Stimulated activated CD8-positive, alpha-beta memory T cell treated with anti-CD3 and anti-CD28 coated beads, Interleukin-7, amount 100 ng/mL, for 24 hours (primary cell): ENCODE measurements at regions not wholly inside any gene's neighbourhood (a gene's known extent, or its start where the extent isn't known, plus 50 kb on each side); places are given as distances from the start of the nearest gene placed in this dataset.

ENCODE experiments used
- DNase-seq: peaks from one replicate; pipeline ENCODE4 v3.0.0-alpha.2; 2020; ENCODE audit warnings: low read depth

- DNase-seq: no peak
These were observed 214.2 kb downstream of the FOXA2 start for GRCh38 chr20:22370137-22370536.

GRCh38 chr20:22369100-22369499, 215.3 kb downstream of the FOXA2 start:
- DNase-seq: no peak

GRCh38 chr20:22368235-22368634, 216.1 kb downstream of the FOXA2 start:
- DNase-seq: no peak

- DNase-seq: no peak
These were observed 217.7 kb downstream of the FOXA2 start for GRCh38 chr20:22366631-22367030.

DNA sequence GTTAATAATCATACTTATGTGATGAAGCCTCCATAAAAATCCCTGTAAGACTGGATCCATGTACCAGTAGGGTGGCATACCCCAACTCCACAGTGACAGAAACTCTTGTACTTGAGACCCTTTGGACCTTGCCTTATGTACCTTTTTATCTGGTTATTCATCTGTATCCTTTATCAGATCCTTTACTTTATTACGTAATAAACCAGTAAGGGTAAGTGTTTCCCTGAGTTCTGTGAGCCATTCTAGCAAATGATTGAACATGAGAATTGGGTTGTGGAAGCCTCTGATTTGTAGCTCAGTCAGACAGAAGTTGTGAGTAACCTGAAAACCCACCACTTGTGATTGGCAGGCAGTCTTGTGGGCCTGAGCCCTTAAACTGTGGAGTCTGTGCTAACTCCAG, 229.7 kb downstream of the FOXA2 start:
- DNase-seq: no peak

DNA sequence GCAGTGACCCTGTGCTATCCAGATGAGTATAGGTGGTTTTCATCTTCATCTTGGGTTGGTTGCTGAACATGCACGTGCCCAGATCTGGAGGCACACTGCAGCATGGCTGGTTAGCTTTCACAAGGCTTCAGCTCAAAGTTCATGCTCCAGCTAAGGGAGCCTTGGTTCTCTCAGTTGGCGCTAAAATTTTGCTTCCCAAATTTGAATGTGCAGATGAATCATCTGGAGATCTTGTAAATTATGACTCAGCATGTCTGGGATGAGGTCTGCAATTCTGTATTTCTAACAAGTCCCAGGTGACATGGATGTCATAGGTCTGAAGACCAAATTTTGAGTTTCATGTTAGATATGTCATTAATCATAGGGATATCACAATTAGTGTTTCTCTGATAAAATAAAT, 230.8 kb downstream of the FOXA2 start:
- no peak for DNase-seq

DNA sequence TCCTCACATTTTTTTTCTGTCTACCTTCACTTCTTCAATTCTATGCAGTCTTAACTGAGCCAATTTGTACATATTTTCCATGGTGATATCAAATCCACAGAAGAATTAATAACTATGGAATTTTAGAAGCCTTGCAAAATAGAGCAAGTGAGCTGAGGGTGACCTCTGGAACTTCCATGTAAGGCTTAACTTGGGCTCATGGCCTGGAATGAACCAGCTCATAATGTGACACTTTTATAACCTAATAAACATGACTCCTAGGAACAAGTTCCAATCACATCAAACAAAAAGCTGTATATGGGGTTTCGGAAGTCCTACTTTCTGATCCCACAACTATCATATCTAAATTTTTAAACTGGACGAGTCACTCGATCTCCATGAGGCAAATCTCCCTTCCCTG, 232.4 kb downstream of the FOXA2 start:
- DNase-seq: no peak

DNA sequence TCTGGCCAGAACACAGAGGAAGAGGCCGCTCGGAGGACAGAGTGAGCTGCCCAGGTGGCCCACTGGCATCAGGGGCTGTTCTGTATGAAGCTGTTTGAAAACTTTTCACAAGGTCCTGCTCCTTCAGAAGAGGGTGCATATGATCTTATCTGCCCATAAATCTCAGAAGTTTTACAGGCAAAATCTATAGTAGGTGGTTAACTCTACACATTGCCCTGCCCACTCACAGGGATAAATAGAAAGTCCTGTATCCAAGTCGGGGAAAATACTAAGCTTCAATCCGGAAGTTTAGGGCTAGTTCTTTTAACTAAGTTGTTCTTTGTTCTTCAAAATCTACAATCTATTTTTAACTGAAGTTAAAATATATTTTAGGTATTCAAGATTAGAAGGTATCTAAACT, 233.7 kb downstream of the FOXA2 start:
- no peak for DNase-seq

DNA sequence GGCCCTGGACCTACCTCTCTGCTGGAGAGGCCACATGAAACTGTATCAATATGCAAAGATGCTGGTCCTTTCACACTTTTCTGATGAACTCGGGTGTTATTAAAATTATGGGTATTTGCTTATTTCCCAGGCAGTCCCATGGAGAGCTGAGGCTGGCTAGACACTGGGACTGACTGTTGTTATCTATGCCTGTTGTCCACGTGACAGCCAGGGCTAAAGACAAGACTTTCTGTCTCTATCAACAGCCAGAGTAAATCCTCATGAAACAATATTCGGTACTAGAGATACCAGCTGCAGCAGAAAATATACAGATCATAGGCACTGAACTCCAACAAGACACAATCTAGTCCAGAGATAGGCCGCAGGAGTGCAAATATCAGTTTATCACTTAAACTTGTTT, 236.4 kb downstream of the FOXA2 start:
- DNase-seq: no peak

GRCh38 chr20:22346716-22347115, 237.7 kb downstream of the FOXA2 start:
- no peak for DNase-seq

GRCh38 chr20:22343612-22344011, 240.8 kb downstream of the FOXA2 start:
- DNase-seq: no peak

DNA sequence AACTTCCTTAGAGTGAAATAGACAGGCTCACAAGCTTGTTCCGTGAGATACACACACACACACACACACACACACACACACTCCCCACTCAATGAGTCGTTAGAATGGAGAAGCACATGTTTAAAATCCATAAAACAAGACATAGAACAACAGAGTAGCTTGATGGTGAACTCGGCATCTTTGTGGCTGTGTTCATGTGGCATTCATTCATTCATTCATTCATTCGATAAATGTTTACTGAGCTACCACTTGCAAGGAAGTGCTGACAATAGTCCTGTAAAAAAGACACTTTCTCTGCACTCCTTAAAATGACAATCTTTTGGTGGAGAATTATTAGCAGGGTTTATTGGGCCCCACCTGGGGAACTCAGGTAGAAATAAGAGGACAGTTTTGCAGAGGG, 242.0 kb downstream of the FOXA2 start:
- DNase-seq: no peak

DNA sequence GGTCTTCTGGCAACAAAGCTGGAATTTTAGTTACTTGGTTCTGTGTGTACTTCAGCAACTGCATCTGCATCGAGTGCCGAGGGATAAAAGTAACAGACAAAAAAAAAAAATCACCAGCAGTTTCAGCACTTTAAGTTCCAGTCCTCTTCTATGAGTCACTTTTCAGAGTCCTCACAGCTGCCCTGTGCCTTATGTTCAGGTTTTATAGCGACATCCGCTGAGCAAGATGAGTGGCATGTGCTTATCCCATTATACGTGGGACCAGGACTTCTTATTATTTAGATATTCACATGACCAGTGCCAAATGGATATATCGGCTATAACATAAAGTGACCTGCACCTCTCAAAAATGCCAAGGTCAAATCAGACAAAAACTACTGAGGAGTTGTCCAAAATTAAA, 242.9 kb downstream of the FOXA2 start:
- no peak for DNase-seq

- no peak for DNase-seq
These were observed 244.4 kb downstream of the FOXA2 start for GRCh38 chr20:22339946-22340345.

GRCh38 chr20:22339091-22339881, 245.1 kb downstream of the FOXA2 start:
- DNase-seq: no peak

- DNase-seq: no peak
These were observed 246.1 kb downstream of the FOXA2 start for GRCh38 chr20:22338140-22338708.

GRCh38 chr20:22335210-22335609, 249.2 kb downstream of the FOXA2 start:
- no peak for DNase-seq

DNA sequence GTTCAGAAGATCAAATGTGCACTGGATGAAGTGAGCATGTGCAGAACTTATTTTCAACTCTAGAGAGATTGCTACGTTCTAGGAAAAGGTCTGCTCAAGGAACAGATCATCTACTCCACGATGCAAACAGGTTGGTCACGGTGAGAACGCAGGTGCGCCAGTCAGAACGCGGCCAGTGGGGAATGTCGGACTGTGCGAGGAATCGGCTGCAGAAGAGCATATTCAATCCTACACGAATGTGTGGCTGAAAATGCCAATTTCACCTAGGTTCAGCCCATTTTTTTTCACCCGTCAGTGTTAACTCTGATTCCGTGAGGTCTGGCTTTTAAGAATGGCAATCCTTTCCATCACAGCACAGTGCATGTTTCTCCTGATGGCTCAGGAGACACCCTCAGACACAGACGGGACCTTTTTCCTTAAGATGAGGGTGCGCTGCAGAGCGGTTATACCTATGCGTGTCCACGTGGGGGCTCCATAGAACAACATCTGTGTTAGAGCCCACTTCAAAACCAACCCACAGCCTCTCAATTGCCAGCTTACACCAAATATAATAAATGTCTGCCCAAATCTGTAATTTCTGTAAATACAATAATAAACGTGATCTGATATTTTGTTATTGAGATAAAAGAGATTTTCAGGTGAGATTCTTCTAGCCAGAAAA, 250.4 kb downstream of the FOXA2 start:
- no peak for DNase-seq

- no peak for DNase-seq
These were observed 259.9 kb downstream of the FOXA2 start for GRCh38 chr20:22324505-22324904.

DNA sequence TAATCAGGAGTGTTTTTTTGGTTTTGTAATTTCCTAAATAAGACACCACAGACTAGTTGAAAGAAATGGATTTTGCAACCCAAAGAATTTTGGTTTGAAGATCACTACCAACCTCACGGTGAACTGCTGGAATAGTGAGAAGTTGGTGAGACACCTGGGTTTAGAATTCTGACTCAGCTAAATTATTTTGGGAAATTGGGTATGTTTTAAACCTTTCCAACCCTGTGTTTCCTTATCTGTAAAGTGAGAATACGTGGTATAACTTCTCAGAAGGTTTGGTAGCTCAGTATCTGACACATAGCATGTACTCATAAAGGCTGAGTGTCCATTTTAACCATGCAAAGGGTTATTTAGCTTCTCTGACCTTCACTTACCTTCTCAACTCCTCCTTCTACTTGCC, 261.9 kb downstream of the FOXA2 start:
- DNase-seq: no peak

GRCh38 chr20:22321191-22321590, 263.2 kb downstream of the FOXA2 start:
- no peak for DNase-seq

GRCh38 chr20:22320245-22320915, 264.0 kb downstream of the FOXA2 start:
- DNase-seq: no peak

DNA sequence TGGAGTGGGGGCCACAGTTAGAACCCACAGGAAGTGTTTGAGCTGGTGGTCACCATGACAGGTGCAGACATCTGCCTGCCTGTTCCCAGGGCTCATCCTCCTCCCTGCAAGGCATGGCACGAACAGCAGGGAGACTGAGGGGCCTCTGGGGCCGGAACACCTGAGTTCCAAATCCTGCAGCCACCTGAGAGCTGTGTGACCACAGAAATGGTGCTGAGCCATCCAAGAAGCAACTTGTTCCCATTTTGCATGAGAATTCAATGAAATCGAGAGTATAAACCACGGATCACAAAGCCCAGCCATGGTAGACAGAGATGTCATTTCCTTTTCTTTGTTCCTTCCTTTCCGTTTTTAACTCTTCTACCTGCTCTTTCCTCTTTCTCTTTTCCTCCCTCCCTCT, 268.6 kb downstream of the FOXA2 start:
- no peak for DNase-seq
